Epidermal melanocyte (primary cell): ENCODE measurements at regions not wholly inside any gene's neighbourhood (a gene's known extent, or its start where the extent isn't known, plus 50 kb on each side); places are given as distances from the start of the nearest gene placed in this dataset.

Experiments used
- DNase-seq: peaks from one replicate; pipeline ENCODE4 v3.0.0; 2011; ENCODE audit warnings: low spot score; ENCODE audit not compliant: insufficient read length

DNA sequence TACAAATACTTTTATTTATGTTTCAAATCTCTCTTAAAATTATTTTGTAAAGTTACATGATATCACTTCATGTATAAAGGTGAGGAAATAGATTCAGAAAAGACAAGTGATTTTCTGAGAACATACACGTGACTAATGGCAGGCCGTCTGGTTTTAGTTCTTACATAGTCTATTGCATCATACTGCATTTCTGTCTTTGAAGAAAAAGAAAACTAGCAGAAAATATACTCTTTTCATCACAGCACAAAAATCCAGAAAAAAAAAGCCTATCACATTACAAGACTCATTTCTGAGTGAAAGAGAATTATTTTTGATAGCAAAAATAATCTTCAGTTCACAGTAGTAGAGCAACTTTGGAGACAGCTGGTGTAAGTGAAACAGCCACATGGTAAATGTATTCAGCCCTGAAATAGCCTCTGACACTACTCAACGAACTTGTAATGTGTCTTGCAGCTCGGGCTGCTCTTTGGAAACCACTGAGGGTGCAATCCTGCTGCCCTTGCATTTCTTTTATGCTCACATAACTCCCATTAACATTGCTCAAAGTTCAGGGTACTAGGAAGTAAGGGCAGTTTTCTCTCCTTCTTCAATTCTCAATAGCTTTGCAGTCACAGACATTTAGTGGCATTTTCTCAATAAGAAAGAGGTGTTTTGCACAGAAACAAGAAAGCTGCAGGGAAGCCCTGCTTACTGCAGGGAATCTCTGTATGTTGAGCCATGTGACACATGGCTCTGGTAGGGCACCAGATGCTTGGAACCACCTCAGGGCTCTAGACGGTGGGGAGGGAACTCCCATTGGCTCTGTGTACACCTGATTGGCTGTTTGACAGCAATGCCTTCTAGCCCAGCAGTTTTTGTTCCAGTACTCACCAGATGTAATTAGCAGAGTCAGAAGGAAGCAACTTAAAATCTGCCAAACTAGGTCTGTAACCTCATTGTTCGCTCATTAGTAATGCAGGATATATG lies 845.3 kb upstream of the PTPRD start:
- no peak for DNase-seq

DNA sequence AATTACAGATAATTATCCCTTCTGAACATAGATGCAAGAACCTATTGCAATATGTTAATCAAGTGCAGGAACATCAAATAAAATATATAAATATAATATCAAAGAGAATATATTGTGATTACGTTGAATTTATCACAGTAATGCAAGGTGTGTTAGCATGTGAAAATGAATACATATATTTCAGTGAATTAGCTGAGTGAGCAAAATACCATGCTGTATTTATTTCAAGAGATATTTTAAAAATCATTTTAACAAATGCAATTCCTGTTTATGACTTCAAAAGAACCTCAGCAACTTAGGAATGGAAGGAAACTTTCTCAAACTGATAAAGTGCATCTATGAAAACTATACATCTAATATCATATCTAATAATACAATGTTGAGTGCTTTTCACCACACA lies 856.9 kb upstream of the PTPRD start:
- DNase-seq: no peak

DNA sequence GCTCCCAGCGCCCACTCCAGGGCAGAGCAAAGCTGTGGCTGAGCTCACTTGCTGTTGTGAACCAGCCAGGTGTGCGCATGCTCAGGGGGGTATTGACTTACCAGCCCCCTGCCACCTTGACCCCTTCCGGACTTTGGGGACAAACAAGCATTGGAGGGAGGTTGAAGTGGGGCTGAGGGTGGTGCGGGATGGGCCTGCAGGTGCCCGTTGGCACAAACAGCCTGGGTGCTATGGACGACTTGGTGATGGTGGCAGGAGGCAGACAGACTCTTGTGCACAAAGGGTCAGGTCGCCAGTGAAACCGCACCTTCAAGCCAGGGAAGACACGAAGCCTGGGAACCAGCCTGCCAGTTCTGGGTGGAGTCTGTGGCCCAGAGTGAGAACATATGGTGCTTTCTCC lies 858.5 kb upstream of the PTPRD start:
- DNase-seq: no peak

DNA sequence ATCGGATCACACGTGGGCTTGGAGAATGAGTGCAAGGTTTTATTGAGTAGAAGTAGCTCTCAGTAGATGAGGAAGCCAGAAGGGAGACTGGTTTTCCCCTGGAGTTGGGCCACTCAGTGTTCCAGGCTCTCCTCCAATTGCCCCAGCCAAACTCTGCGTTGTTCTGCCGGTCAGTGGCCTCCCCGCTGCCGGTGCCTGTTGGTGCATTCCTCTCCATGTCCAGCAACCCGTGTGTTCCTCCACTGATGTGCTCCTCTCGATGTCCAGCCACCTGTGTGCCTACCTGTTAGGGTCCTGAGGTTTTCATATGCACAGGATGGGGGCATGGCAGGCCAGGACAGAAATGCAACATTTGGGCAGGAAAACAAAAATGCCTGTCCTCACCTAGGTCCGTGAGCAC lies 888.0 kb upstream of the PTPRD start:
- no peak for DNase-seq

DNA sequence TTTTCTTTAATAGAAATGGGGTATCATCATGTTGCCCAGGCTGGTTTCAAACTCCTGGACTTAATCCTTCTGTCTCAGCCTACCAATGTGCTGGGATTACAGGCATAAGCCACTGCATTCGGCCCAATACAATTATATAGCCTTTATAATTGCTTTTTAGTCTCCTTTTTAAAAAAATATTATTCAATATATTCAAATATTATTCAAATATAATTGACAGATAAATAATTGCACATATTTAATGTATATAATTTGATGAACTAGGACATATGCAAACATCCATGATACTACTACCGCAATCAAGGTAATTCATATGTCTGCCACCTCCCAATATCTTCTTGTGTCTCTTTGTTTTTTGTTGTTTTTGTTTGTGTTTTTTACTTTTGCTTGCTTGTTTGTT lies 894.2 kb upstream of the PTPRD start:
- DNase-seq: no peak

DNA sequence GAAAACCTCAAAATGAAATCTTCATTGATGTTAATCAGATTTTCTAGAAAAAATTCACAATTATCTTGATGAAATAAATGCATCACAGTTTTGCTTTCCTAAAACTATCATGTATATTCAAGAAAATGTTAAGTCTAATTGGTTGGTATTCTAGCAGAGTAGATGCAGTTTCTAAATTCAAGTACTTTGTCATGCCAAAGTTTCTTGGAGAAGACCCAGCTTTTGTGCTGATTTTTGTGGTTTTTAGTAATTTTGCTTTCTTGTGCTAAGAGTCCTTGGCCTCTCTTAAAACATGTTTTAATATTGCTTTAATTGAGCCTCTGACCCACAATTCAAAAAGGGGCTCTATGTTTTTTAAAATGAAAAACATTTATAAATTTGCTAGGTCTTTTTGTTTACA lies 924.8 kb upstream of the PTPRD start:
- no peak for DNase-seq

DNA sequence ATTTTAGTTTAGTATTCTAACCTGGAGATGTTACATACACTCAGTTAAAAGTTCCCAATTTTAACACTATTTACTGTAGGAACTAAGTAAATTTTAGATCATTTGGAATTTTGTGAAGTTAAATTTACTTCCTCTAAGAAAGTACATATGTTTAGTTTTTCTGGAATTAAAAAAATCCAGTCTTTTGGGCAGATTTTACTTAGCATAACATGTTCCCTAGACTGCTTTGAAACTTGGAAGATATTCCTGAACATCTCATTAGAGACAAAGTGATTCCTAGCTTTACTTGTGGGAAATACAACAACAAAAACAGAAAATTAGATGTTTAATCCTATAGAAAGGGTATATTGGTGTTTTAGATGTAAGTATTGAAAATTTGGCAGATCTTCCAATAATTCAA lies 930.0 kb upstream of the PTPRD start:
- no peak for DNase-seq

DNA sequence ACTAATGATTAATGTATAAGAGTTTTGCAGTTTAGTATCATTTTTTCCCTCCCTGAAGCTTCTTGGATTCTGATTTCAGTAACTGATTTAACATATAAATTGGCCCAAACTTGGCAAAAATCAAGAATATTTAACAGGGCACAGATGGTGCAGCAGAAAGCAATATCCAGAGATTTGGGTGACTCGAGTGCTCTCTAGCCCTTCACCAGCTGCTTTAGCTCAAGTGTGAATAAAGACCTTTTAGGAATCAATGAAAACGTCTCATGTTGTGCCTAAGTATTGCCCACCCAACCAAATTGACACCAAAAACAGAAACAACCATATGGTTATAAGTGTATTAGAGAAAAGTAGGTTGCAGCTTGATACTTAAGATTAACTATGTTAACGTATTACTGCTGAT lies 933.4 kb upstream of the PTPRD start:
- DNase-seq: no peak

DNA sequence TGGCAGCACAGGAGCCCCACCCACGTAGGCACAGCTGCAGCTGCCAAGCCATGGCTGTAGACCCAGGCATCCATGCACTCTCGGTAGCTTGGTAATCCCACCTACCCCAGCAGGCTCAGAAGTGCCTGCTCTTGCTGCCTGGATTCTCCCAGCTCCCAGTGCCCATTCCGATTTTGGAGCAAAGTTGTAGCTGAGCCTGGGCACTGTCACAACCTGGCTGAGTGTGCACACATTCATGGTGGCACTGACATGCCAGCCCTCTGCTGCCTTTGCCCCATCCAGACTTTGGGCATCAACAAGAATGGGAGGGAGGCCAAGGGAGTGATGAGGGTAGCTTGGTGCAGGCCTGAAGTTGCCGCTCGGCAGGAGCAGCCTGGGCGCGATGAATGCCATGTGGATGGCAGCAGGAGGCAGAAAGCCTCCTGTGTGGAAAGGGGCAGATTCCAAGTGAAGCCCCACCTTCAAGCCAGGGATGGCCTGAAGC lies 936.6 kb upstream of the PTPRD start:
- no peak for DNase-seq

DNA sequence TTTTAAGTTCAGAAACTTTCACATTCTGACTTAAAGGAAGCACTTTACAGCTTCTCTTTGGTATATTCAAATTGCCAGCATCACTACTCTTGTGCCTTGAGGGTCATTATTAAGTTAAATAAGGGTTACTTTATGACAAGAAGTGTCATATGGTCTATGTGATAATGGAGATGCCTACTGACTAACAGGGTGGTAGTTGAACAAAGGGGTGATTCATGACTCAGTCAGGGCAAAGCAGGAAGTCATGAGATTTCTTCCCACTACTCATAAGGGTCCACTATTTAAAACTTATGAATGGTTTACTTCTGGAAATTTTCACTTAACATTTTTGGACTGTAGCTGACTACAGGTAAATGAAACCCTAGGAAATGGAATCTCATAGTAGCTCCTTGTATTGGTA lies 938.3 kb upstream of the PTPRD start:
- DNase-seq: peak; percentile 29

DNA sequence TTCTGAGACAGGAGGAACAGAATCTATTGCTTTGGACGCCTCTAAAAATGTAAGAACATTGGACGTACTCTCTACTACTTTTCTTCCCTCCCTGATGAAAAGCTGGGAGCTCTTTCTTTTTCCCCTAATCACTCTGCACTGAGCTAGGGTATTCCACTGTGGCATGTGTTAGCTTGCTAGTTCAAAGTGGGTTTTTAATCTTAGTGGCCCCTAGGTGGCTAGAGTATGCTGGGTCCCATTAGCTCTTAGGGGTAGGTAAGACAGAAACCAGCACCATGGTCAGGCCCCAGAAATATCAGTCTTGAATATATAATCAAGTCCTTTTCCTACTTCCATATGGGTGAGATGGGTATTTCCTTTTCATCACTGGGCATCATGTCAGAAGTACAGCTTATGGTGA lies 945.2 kb upstream of the PTPRD start:
- DNase-seq: no peak

DNA sequence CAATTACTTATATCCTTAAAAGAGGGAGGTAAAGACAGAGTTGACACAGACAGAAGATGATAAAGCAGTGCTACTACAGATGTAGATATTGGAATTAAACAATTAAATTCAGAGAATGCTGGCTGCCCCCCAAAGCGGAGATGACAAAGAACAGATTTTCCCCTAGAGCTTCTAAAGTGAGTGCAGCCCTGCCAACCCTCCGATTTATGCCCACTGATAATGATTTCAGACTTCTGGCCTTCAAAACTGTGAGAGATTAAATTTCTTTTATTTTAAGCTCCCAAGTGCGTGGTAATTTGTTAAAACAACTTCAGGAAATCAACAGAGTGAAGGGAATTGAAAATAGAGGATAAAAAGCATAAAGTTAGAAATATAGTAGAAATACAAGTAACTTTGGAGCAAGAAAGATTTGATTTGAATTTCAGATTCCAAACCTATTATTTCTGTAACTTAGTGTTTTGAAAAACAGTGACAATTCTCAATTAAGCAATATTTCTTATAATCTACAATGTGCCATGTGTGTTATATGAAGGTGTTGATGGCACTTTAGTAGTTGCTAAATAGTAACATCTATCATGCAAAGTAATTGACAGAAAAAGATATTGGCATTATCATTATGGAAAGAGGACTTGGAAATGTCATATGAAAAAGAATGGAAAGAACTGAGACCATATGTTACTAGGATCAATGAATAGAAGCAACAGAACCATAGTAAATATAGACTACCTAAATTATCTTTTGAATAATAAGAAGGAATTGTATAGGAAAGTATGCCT lies 946.4 kb upstream of the PTPRD start:
- no peak for DNase-seq

DNA sequence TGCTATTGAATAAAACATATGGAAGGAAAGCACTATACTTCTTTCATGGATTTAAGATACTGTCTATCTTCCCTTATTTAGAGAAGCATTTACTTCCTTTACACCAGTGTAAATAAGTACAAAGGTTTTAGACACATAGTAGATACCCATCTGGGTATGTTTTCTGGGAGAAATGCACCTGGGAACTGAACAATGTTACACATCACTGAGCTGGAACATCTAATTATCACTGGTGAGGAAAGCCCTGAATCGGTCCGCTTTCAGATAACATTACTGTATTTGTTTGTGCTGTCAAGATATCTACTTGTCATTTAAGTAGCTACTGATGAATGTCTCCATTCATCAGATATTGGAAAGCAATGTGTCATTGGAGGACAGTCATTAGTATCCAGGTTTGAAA lies 964.7 kb upstream of the PTPRD start:
- no peak for DNase-seq

DNA sequence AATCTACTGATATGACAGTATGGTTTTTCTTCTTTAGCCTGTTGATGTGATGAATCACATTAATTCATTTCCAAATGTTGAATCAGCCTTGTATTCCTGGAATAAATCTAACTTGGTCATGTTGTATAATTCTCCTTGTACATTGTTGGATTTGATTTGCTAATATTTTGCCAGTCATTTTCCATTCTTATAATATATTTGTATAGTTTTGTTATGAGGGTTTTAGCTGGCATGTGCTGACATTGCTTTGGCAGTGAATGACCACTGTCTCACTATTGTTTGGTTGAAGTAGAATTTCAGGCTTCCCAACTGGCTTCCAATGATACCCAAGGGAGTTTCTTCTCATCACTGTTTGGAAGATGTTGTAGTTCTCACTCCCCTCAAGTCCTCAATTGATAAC lies 983.0 kb upstream of the PTPRD start:
- DNase-seq: no peak

DNA sequence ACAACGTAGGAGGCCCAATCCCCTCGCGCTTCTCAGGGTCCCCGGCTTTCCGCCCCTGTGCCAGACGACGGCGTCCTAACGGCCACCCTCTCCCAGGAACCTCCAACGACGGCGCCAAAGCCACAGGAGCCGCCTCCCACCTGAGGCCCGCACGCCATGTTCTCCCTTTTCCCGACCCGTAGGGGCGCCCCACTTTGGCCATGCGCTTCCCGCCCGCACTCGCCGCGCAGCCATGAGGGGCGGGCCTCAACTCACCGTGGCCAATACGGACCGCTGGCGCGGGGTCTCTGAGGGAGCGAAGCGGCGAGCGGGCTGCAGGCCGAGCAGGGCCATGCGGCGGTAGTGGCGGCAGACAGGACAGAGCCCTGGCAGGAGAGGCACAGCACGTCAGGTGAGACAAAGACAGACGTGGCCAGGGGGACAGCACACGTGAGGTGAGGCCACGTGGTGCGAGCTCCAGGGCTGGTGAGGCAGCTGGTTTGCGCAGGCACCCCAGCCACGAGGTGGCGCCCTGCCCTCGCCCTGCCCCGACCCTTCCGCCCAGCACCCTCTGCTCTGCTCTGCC lies 1005.5 kb upstream of the PTPRD start:
- no peak for DNase-seq

DNA sequence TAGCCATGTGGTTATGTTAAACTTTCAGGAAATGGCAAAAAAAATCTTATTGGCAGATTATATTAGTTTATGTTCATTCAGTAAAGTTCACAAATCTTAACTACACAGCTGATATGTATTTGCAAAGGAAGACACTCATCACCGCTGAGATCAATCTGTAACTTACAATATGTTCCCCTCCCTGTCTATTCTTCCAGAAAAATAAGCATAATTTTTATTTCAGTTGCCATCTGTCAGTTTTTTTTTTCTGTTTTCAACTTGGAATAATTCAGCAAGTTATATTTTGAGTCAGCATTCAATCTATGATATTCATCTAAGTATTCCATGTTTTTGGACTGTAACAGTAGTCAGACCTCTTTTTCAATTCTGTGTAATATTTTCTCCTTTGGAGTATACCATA lies 1019.9 kb upstream of the PTPRD start:
- DNase-seq: no peak

DNA sequence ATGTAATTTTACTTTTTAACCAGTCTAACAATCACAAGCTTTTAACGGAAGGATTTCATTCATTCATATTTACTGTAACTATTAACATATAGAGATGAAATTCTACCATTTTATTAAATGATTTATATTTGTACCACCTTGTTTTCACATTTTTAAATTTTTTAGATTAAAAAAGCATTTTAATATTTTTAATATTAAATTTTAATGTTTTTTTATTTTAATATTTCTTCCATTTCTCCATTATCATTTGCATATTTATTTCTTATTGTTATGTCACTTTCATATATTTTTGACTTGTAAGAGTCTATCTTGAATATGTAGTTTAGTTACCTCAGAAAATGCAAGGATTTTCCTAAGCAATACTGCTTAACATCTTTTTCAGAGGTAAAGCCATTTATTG lies 1034.0 kb upstream of the PTPRD start:
- DNase-seq: no peak

DNA sequence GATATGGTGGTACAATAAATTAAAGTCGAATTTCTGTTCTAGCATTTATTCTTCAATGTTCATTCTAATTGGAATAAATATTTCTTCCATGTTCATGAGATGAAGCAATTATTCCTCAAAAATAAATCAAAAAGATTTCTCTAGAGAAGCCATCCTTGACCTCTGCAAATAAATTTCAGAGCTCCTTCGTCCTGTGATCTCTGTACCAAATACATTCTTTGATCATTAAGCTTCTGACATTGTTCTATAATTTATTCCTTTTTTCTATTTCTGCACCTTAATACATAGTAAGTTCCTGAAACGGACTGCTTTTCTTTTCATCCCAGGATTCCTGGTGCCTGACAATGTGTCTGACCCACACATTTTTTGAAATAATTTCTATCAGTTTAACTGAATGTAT lies 1039.3 kb upstream of the TYRP1 start:
- DNase-seq: no peak

DNA sequence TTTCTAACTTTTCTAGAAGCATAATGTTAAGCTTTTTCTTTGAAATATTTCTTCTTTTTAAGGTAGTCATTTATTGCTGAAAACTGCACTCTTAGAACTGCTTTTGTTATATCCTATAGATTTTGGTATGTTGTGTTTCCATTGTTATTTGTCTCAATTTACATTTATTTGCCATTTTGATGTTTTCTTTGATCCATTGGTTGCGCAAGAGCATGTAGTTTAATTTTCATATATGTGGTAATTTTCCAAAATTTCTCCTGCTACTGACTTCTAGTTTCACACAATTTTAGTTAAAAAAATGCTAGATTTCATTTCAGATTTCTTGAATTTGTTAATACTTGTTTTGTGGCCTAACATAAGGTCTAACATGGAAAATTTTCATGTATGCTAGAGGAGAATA lies 1029.3 kb upstream of the TYRP1 start:
- no peak for DNase-seq

DNA sequence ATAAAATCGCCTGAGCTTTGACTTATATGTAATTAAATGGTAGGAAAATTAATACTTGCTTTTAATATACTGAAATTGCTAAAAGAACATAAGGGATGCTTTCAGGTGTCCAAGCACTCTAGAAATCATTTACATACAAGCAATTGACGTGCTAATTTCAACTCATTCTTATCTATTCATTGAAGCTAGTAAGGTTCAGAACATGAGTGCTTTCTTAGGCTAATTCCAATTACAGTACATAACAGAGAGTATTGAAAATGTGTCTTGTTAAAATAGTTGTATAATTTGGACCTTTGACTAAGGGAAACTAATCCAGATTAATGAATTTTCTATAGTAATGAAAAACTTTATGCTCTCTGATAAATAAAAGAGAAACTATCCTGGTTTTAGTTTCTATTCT lies 1016.4 kb upstream of the TYRP1 start:
- DNase-seq: no peak

DNA sequence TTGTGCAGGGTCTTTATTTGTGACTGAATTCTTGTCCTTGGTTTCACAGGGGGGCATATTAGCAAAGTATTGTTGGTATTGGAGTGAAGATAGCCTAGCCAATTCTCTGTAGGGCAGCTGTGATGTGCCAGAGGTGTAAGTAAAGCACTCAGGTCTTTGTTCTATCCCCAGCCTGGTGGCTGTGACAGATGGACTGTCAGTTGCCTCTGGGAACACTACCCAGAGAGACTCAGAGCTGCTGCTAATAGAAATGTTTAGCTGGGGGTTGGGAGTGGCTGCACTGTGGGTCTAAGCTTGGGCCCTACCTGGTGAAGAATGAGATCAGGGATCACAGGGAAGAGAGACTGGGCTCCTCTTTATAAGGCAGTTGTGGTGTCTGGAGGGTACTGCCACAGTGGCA lies 1006.5 kb upstream of the TYRP1 start:
- no peak for DNase-seq

DNA sequence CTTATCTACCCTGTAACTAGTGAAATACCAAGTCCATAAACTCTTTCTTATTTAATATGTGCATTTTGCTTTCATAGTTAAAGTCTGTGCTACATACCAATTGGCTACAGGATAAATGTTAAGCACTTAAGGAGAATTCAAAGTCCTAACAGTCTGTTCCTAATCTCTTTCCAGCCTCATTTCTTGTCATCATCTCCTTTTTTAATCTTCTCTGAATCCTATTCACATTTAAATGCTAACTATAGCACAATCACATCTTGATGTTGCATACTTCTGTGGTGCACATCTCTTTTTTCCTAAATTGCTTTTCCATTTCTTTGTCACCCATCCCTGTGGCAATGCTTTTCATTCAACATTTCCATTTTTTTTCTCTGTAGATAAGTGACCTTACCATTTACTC lies 996.1 kb upstream of the TYRP1 start:
- no peak for DNase-seq
